ENCODE measurements at regions not wholly inside any gene's neighbourhood (a gene's known extent, or its start where the extent isn't known, plus 50 kb on each side); places are given as distances from the start of the nearest gene placed in this dataset.

DNA sequence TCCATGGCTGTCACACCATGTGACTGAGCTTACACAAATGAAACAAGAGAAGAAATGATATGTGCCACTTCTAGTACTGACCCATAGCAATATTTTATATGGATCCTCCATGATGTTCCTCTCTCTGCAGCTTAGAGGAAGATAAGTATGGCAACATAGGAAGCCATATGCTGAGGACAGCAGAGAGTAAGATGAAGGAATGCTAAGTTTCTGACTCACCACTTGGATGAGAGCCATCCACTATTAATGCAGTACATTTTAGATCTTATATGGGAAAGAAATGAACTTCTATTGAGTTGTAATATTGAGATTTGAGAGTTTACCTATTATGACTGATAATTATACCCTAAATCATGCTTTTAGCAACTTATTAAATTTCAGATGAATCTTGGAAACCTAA lies 386.9 kb upstream of the MAOA start:
- TF ChIP-seq, protein P1, sequence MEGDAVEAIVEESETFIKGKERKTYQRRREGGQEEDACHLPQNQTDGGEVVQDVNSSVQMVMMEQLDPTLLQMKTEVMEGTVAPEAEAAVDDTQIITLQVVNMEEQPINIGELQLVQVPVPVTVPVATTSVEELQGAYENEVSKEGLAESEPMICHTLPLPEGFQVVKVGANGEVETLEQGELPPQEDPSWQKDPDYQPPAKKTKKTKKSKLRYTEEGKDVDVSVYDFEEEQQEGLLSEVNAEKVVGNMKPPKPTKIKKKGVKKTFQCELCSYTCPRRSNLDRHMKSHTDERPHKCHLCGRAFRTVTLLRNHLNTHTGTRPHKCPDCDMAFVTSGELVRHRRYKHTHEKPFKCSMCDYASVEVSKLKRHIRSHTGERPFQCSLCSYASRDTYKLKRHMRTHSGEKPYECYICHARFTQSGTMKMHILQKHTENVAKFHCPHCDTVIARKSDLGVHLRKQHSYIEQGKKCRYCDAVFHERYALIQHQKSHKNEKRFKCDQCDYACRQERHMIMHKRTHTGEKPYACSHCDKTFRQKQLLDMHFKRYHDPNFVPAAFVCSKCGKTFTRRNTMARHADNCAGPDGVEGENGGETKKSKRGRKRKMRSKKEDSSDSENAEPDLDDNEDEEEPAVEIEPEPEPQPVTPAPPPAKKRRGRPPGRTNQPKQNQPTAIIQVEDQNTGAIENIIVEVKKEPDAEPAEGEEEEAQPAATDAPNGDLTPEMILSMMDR (IDR thresholded peaks at IDR 0.05; ENCODE audit: low read length), result no peak
- no peak for TF ChIP-seq EZH2 (optimal IDR thresholded peaks at IDR 0.05; ENCODE audit: low read depth, low read length)
